ENCODE measurements at regions not wholly inside any gene's neighbourhood (a gene's known extent, or its start where the extent isn't known, plus 50 kb on each side); places are given as distances from the start of the nearest gene placed in this dataset.
"Not testable (repeated sequence)": the region's sequence is repeated elsewhere in the genome, so short reads cannot be mapped to it uniquely, and the experiment has no call there.

DNA sequence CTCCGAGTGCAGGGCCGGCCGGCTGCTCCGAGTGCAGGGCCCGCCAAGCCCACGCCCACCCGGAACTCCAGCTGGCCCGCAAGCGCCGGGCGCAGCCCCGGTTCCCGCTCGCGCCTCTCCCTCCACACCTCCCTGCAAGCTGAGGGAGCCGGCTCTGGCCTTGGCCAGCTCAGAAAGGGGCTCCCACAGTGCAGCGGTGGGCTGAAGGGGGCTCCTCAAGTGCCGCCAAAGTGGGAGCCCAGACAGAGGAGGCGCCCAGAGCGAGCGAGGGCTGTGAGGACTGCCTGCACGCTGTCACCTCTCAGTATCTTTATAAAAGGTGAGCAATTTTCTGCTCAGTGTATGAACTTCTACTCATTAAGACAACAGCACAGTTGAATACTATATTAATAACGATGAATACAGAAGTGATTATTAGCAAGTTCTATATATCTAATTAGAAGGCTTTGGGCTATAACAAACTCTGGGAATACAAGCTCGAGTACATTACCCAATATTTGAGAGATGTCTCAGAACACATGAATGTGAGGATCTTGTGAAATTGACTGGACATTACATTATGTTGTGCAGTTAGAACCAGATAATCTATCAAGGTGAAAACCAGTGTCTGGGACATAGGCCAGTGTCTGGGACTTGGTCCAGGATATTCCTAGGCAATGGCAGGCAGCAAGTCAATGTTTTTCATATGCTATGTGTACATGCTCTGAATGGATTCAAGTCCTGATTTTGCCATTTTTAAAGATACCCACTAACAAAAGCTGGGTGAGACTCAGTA is 112.9 kb downstream of the ZNF330 start:
- H3K9me3 ChIP-seq (ENCODE audit: control insufficient read depth, low read length); DNase-seq; H3K36me3 ChIP-seq (ENCODE audit: control insufficient read depth in 1 of 2, insufficient read depth in 2 of 2, low read length in 1 of 2); H3K27me3 ChIP-seq (ENCODE audit: control insufficient read depth in 1 of 2, insufficient read depth in 2 of 2, low read length in 1 of 2); H3K4me1 ChIP-seq (ENCODE audit: control insufficient read depth in 1 of 2, insufficient read depth in 2 of 2, low read length in 2 of 2); intact Hi-C loops (cut with DNase I): not testable (repeated sequence)
- H3K27ac ChIP-seq (ENCODE audit: low read depth in 1 of 2, low read length in 2 of 2) = peak overlapping the region; percentile 43 to 75
- 5 to 7% methylated on average over 8 to 24 of the region's 24 CpGs for WGBS, 2 donors
- H3K4me3 ChIP-seq (ENCODE audit: low read length in 2 of 2) = peak overlapping the region; percentile 42 to 58
- peak; percentile 50 for ATAC-seq (ENCODE audit: low FRiP score)

DNA sequence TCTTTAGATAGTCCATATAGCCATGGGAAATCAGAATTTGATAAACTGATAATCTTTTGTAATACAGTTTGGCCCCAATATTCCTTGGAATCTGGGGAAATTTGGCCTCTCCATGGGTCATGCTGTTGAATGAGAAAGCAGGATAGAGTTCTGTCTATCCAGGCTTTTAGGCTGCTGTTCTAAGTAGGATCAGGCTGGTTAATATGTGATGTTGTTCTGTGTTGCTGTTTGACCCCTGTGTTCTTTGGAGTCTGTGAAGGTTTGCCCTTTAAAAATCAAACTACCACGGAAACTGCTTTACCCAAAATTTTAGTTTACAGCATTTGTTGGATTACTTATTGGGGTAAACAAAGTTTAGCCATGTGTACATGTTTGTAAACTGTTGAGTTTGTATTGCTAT is 114.5 kb downstream of the ZNF330 start:
- no peaks in the 10 kb centered on the region for H3K9me3 ChIP-seq (ENCODE audit: control insufficient read depth, low read length)
- intact Hi-C loops (cut with DNase I) = no loop called here
- H3K27me3 ChIP-seq (ENCODE audit: control insufficient read depth in 1 of 2, insufficient read depth in 2 of 2, low read length in 1 of 2) = no peaks in the 10 kb centered on the region
- 91 to 94% methylated on average over 1 of the region's 1 CpG for WGBS, 2 donors
- peaks cover 0 to 4% of the 10 kb centered on the region in 2 donors for H3K4me1 ChIP-seq (ENCODE audit: control insufficient read depth in 1 of 2, insufficient read depth in 2 of 2, low read length in 2 of 2)
- no peak for DNase-seq
- no peak overlapping the region for H3K27ac ChIP-seq (ENCODE audit: low read depth in 1 of 2, low read length in 2 of 2)
- no peaks in the 10 kb centered on the region for H3K36me3 ChIP-seq (ENCODE audit: control insufficient read depth in 1 of 2, insufficient read depth in 2 of 2, low read length in 1 of 2)
- no peak for ATAC-seq (ENCODE audit: low FRiP score)
- no peak overlapping the region for H3K4me3 ChIP-seq (ENCODE audit: low read length in 2 of 2)

DNA sequence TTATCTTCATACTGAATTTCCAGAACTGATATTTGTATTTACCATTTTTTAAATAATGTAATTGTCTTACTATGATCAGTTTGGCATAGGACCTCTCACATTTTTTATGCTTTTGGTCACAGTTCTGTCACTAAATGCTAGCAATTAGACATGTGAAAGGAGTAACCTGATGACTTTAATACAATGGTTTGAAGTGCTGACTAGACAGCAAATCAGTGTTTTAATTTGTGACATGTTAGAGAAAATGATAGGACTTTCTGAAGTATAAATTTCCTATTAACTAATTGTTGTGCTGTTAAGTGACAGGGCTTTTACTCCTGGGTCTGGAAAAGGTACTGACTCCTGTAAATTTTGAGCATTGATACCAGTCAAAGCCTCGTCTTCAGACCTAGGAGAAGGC is 117.5 kb downstream of the ZNF330 start:
- Histone ChIP-seq H3K27ac (ENCODE audit: low read depth in 1 of 2, low read length in 2 of 2) (no peak overlapping the region), H3K9me3 (ENCODE audit: control insufficient read depth, low read length) (no peaks in the 10 kb centered on the region), H3K4me3 (ENCODE audit: low read length in 2 of 2) (no peak overlapping the region), H3K27me3 (ENCODE audit: control insufficient read depth in 1 of 2, insufficient read depth in 2 of 2, low read length in 1 of 2) (no peaks in the 10 kb centered on the region), H3K4me1 (ENCODE audit: control insufficient read depth in 1 of 2, insufficient read depth in 2 of 2, low read length in 2 of 2) (peaks cover 0 to 4% of the 10 kb centered on the region in 2 donors), H3K36me3 (ENCODE audit: control insufficient read depth in 1 of 2, insufficient read depth in 2 of 2, low read length in 1 of 2) (no peaks in the 10 kb centered on the region)
- intact Hi-C loops (cut with DNase I) = no loop called here
- DNase-seq = no peak
- WGBS, 2 donors = 93 to 98% methylated on average over 1 of the region's 1 CpG
- no peak for ATAC-seq (ENCODE audit: low FRiP score)

DNA sequence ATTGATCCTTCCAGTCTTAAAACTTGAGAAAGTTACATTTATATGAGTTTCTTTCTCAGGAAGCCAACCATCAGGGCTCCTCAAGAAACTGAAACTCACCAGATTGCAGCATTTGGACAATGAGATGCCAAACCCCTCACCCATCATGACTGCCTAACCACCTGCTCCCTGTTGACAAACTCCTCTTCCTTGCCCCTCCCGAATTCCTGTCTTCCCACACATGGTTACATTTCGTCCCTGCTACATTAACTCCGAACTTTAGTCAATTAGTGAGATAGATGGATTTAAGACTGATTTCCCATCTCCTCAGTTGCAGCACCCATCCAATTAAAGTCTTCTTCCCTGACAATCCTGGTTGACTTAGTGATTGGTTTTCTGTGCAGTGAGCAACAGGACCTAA is 118.7 kb downstream of the ZNF330 start:
- Histone ChIP-seq H3K36me3 (ENCODE audit: control insufficient read depth in 1 of 2, insufficient read depth in 2 of 2, low read length in 1 of 2) (no peaks in the 10 kb centered on the region), H3K27me3 (ENCODE audit: control insufficient read depth in 1 of 2, insufficient read depth in 2 of 2, low read length in 1 of 2) (no peaks in the 10 kb centered on the region), H3K4me1 (ENCODE audit: control insufficient read depth in 1 of 2, insufficient read depth in 2 of 2, low read length in 2 of 2) (peaks cover 0 to 2% of the 10 kb centered on the region in 2 donors), H3K4me3 (ENCODE audit: low read length in 2 of 2) (no peak overlapping the region), H3K27ac (ENCODE audit: low read depth in 1 of 2, low read length in 2 of 2) (no peak overlapping the region), H3K9me3 (ENCODE audit: control insufficient read depth, low read length) (no peaks in the 10 kb centered on the region)
- DNase-seq = no peak
- no peak for ATAC-seq (ENCODE audit: low FRiP score)
- intact Hi-C loops (cut with DNase I) = no loop called here
- WGBS, 2 donors = 86 to 92% methylated on average over 3 of the region's 3 CpGs

DNA sequence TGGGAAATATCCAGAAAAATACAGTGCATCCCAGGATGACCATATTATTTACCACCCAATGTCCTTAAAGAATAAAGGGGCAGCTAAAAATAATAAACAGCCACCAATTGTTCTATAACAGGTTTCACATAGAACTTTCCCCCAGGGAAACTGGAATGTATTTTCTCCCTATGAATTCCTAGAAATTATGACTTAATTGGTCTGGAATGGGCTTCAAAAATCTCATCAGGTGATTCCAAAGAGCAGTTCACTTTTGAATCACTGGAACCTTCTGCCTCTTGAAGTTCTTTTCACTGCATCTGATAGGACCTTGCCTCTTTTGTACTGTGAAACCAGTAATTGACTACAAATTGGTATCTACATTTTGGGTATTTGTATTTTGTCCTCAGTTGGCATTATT is 119.3 kb downstream of the ZNF330 start:
- no peak for DNase-seq
- Histone ChIP-seq H3K27ac (ENCODE audit: low read depth in 1 of 2, low read length in 2 of 2) (no peak overlapping the region), H3K27me3 (ENCODE audit: control insufficient read depth in 1 of 2, insufficient read depth in 2 of 2, low read length in 1 of 2) (no peaks in the 10 kb centered on the region), H3K4me3 (ENCODE audit: low read length in 2 of 2) (no peak overlapping the region), H3K4me1 (ENCODE audit: control insufficient read depth in 1 of 2, insufficient read depth in 2 of 2, low read length in 2 of 2) (peaks cover 0 to 2% of the 10 kb centered on the region in 2 donors), H3K9me3 (ENCODE audit: control insufficient read depth, low read length) (no peaks in the 10 kb centered on the region), H3K36me3 (ENCODE audit: control insufficient read depth in 1 of 2, insufficient read depth in 2 of 2, low read length in 1 of 2) (no peaks in the 10 kb centered on the region)
- ATAC-seq (ENCODE audit: low FRiP score) = no peak
- intact Hi-C loops (cut with DNase I) = no loop called here

DNA sequence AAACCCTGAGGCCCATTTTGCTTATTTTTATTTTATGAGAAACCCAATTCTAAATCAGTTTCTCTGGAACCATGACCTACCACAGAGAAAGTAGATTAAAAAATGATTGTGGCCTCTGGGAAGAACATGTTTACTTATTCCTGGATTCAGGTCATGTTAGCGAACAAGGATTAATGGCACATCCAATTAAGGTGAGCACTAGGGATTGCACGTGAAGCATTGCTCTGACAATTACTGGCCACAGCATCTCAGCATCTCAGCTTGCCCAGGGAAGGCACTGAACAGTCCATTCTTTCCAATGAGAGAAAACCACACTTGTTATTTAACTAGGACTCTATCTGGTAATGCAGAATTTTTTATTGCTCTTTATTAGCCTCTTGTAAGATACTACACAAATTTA is 119.8 kb downstream of the ZNF330 start:
- DNase-seq (no peak), ATAC-seq (ENCODE audit: low FRiP score) (no peak)
- no peaks in the 10 kb centered on the region for H3K27me3 ChIP-seq (ENCODE audit: control insufficient read depth in 1 of 2, insufficient read depth in 2 of 2, low read length in 1 of 2)
- no peak overlapping the region for H3K27ac ChIP-seq (ENCODE audit: low read depth in 1 of 2, low read length in 2 of 2)
- H3K4me3 ChIP-seq (ENCODE audit: low read length in 2 of 2) = no peak overlapping the region
- WGBS, 2 donors = 97 to 98% methylated on average over 2 of the region's 2 CpGs
- peaks cover 0 to 2% of the 10 kb centered on the region in 2 donors for H3K4me1 ChIP-seq (ENCODE audit: control insufficient read depth in 1 of 2, insufficient read depth in 2 of 2, low read length in 2 of 2)
- no peaks in the 10 kb centered on the region for H3K9me3 ChIP-seq (ENCODE audit: control insufficient read depth, low read length)
- no peaks in the 10 kb centered on the region for H3K36me3 ChIP-seq (ENCODE audit: control insufficient read depth in 1 of 2, insufficient read depth in 2 of 2, low read length in 1 of 2)
- intact Hi-C loops (cut with DNase I) = no loop called here

DNA sequence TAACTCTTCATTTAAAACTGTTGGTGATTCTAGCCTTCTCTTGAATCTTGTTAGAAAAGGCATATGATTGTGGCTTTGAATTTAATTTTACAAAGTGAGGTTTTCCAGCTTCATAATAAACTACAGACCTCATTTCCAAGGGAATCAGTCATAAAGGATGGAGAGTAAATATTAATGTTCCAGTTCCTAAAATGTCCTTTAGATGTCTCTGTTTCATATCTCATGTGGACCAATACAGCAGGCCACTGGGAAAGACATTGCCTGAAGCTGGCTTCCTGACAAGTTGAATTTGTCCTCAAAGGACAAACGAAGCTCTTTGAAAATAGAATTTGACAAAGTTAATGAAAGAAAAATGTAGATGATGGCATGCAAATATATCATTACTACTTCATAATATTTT is 125.4 kb downstream of the ZNF330 start:
- Histone ChIP-seq H3K9me3 (ENCODE audit: control insufficient read depth, low read length) (no peaks in the 10 kb centered on the region), H3K27me3 (ENCODE audit: control insufficient read depth in 1 of 2, insufficient read depth in 2 of 2, low read length in 1 of 2) (no peaks in the 10 kb centered on the region), H3K4me3 (ENCODE audit: low read length in 2 of 2) (no peak overlapping the region), H3K36me3 (ENCODE audit: control insufficient read depth in 1 of 2, insufficient read depth in 2 of 2, low read length in 1 of 2) (no peaks in the 10 kb centered on the region), H3K4me1 (ENCODE audit: control insufficient read depth in 1 of 2, insufficient read depth in 2 of 2, low read length in 2 of 2) (peaks cover 0 to 5% of the 10 kb centered on the region in 2 donors), H3K27ac (ENCODE audit: low read depth in 1 of 2, low read length in 2 of 2) (no peak overlapping the region)
- intact Hi-C loops (cut with DNase I) = loop anchor here (5.0 kb wide), 4 partner anchors 126 to 746 kb away; partner anchors contain the start of gene IL15 (in 1 of the 2)
- no peak for DNase-seq
- 0 to 1% methylated on average over 1 of the region's 1 CpG for WGBS, 2 donors
- ATAC-seq (ENCODE audit: low FRiP score) = peak; percentile 74

DNA sequence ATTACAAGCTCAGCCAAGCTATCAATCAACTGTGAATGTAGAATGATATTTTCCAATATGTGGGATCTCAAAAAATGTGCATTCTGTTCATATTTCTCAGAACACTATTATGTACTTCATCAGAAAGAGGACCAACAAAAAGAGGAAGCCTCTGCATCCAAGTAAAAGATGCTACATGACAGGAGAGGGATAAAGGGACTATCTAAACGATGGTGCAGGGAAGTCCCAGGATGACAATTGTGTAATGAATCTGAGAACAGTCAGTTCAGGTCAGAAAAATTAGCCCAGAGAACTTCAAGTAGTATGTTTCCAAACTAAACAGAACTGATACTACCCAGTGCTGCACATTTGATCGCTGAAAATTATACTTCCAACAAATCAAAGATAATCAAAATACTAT is 127.0 kb downstream of the ZNF330 start:
- Histone ChIP-seq H3K4me1 (ENCODE audit: control insufficient read depth in 1 of 2, insufficient read depth in 2 of 2, low read length in 2 of 2) (peaks cover 0 to 7% of the 10 kb centered on the region in 2 donors), H3K9me3 (ENCODE audit: control insufficient read depth, low read length) (no peaks in the 10 kb centered on the region), H3K27ac (ENCODE audit: low read depth in 1 of 2, low read length in 2 of 2) (no peak overlapping the region), H3K36me3 (ENCODE audit: control insufficient read depth in 1 of 2, insufficient read depth in 2 of 2, low read length in 1 of 2) (no peaks in the 10 kb centered on the region), H3K27me3 (ENCODE audit: control insufficient read depth in 1 of 2, insufficient read depth in 2 of 2, low read length in 1 of 2) (no peaks in the 10 kb centered on the region), H3K4me3 (ENCODE audit: low read length in 2 of 2) (no peak overlapping the region)
- intact Hi-C loops (cut with DNase I) = loop anchor here (5.0 kb wide), 4 partner anchors 125 to 745 kb away; partner anchors contain the start of gene IL15 (in 1 of the 2)
- no peak for DNase-seq
- 3 to 4% methylated on average over 2 of the region's 2 CpGs for WGBS, 2 donors
- ATAC-seq (ENCODE audit: low FRiP score) = no peak

DNA sequence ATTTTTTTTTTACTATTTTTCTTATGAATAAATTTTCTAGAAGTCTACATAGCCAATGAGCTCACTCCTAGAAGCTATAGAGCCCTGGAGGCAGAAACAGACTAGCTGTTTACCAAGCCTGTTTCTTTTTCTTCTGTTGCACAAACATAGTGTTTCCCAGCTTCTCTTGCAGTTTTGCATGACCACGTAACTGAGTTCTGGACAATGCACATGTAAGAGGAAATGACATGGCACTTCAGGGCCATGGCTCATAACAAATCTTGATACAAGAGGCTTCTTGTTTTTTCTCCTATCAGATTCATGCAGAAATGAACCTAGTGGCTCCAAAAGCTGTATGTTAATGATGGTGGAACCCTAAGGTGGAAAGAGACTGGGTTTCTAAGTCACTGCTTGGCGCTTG is 127.4 kb downstream of the ZNF330 start:
- intact Hi-C loops (cut with DNase I) = loop anchor here (5.0 kb wide), 4 partner anchors 124 to 744 kb away; partner anchors contain the start of gene IL15 (in 1 of the 2)
- no peaks in the 10 kb centered on the region for H3K27me3 ChIP-seq (ENCODE audit: control insufficient read depth in 1 of 2, insufficient read depth in 2 of 2, low read length in 1 of 2)
- no peaks in the 10 kb centered on the region for H3K9me3 ChIP-seq (ENCODE audit: control insufficient read depth, low read length)
- WGBS, 2 donors = 54 to 64% methylated on average over 2 of the region's 2 CpGs
- no peak overlapping the region for H3K4me3 ChIP-seq (ENCODE audit: low read length in 2 of 2)
- peak overlapping the region; percentile 19 to 67 for H3K27ac ChIP-seq (ENCODE audit: low read depth in 1 of 2, low read length in 2 of 2)
- no peak for ATAC-seq (ENCODE audit: low FRiP score)
- no peaks in the 10 kb centered on the region for H3K36me3 ChIP-seq (ENCODE audit: control insufficient read depth in 1 of 2, insufficient read depth in 2 of 2, low read length in 1 of 2)
- no peak for DNase-seq
- H3K4me1 ChIP-seq (ENCODE audit: control insufficient read depth in 1 of 2, insufficient read depth in 2 of 2, low read length in 2 of 2) = peaks cover 0 to 7% of the 10 kb centered on the region in 2 donors
